ENCODE measurements at regions not wholly inside any gene's neighbourhood (a gene's known extent, or its start where the extent isn't known, plus 50 kb on each side); places are given as distances from the start of the nearest gene placed in this dataset.

DNA sequence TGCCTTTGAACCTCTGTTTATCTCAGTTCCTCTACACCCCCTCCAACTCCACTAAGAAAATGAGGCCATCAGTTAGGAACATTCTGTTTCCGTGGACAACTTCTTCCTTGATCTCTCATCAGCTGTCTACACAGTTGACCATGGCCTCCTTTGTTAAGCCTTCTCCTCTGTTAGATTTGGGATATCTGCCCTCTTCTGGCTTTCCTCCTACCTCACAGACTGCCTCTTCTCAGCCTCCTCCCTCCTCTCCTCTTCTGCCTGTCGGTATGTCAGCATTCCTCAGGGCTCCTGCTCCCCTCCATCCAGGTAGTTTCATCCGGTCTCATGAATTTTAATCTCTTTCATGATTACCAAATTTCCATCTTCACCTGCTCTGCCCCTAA lies 454.9 kb downstream of the FOXO1 start:
- TF ChIP-seq GATA3 (IDR thresholded peaks at IDR 0.05; ENCODE audit: low read depth, low read length) (no peak), GATA2 (IDR thresholded peaks at IDR 0.05; ENCODE audit: low read depth, low read length) (no peak)

All from SH-SY5Y (cell line).